ENCODE measurements at regions not wholly inside any gene's neighbourhood (a gene's known extent, or its start where the extent isn't known, plus 50 kb on each side); places are given as distances from the start of the nearest gene placed in this dataset.

DNA sequence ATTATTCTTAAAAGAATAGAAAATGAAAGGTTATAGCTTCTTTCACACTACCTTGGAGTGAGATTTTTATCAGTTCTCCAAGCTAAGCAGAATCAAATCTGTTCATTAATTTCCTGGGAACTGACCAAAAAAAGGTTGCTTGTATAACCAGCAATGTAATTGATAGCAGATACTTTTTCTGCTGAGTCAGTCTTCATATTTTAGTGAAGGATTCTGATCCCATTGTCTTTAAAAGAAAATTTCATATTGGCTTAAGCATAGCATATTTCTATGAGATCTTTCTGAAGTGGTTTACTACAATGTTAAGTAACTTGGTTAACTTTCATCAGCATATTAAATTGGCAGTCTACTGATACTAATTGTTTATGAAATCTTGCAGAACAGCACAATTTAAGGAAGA is 338.0 kb downstream of the TMX3 start:
- no peak for DNase-seq (ENCODE audit: low spot score)

DNA sequence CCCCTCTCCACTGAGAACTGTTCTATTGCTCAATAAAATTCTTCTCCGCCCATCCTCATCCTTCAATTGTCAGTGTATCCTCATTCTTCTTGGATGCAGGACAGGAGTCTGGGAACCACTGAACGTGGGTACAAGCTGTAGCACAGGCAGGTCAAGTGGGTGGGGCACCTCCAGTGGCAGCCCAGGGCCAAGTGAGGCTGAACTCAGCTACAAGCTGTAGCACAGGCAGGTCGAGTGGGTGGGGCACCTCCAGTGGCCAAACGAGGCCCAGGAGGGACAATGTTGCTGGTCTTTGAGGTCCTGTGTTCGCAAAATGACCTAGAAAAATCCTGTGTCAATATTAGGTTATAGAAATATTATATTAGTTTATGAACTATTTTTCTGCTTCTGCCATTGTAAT is 352.0 kb downstream of the TMX3 start:
- no peak for DNase-seq (ENCODE audit: low spot score)

GRCh38 chr18:68355637-68356036 is 359.3 kb downstream of the TMX3 start:
- DNase-seq (ENCODE audit: low spot score) = no peak

- no peak for DNase-seq (ENCODE audit: low spot score)
Observed at GRCh38 chr18:68354176-68354575, 360.7 kb downstream of the TMX3 start.

DNA sequence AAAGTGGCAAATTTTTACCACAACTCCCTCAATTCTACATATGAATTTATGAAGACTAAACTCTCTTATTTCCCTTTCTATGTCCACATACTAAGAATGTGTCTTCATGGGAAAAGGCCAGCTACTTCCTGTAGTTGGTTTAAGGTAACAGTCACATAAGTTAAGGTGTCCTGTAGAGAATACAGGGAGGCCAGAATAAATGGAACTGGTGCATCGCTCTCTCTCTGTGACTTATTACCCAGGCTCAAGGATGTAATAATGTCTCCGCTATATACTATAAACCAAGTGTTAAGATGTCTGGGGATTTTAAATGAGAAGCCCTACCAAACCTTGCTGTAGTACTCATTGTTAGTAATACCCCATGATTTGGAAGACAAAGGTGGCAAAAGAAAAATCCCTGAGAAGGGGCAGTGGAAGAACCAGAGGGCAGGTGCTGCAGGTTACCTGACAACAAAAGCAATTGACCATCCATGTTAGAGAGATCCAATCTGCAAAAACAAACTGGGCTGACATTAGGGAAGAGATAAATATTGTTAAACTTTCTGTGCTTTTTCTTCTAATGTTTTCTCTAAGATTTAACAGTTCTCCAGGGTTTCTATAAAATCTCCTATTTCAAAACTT is 372.8 kb downstream of the TMX3 start:
- DNase-seq (ENCODE audit: low spot score) = no peak

GRCh38 chr18:68340606-68341005 is 374.3 kb downstream of the TMX3 start:
- DNase-seq (ENCODE audit: low spot score) = no peak

DNA sequence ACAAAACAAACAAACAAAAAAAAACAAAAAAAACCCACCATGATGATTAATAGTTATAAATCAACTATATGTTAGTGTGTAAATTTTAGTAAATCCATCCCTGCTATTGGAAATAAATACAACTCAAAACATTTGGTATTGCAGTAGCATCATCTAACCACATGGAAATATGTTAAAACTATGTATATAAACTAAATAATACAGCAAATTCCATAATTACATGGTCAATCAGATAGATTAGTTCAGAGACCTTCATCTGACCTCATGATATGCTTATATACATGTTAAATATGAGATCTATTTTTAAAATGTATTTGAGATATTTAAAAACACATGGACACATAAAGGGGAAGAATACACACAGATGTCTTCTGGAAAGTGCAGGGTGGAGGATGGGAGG is 384.2 kb downstream of the TMX3 start:
- DNase-seq (ENCODE audit: low spot score) = no peak

- DNase-seq (ENCODE audit: low spot score) = no peak
Observed at GRCh38 chr18:68323921-68324320, 391.0 kb downstream of the TMX3 start.

GRCh38 chr18:68316636-68317035 is 398.3 kb downstream of the TMX3 start:
- no peak for DNase-seq (ENCODE audit: low spot score)

DNA sequence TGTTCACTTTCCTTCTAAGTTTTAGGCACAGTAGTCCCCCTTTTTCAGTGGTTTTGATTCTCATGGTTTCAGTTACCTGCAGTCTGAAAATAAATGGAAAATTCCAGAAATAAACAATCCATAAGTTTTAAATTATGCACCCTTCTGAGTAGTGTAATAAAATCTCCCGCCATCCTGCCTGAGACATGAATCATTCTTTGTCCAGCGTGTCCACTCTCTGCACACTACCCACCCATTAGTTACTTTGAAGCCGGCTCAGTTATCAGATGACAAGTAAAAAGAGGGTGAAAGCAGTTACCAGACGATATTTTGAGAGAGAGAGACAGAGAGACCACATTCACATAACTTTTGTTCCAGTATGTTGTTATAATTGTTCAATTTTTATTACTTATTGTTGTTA is 400.5 kb downstream of the TMX3 start:
- no peak for DNase-seq (ENCODE audit: low spot score)

GRCh38 chr18:68301441-68301840 is 413.5 kb downstream of the TMX3 start:
- DNase-seq (ENCODE audit: low spot score) = no peak

GRCh38 chr18:68299906-68300305 is 415.0 kb downstream of the TMX3 start:
- DNase-seq (ENCODE audit: low spot score) = no peak

GRCh38 chr18:68298330-68298729 is 416.6 kb downstream of the TMX3 start:
- no peak for DNase-seq (ENCODE audit: low spot score)

DNA sequence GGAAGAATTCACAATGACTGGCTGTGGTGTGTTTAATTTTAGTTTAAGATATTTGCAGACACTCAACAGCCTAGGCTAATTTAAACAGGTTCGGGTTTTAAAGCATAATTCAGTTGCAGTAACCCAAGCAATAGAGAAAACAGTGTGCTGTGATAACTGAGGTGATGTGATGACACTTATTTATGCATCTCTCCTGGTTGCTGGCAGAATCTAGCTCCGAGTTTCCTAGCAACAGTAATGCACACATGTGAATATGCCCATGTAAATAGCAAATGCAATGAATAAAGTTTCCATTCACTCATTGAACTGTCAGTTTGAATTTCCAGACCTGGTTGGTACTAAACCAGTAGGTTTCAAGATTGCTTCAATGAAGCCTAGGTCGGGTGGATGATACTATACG is 426.5 kb downstream of the TMX3 start:
- DNase-seq (ENCODE audit: low spot score) = no peak

DNA sequence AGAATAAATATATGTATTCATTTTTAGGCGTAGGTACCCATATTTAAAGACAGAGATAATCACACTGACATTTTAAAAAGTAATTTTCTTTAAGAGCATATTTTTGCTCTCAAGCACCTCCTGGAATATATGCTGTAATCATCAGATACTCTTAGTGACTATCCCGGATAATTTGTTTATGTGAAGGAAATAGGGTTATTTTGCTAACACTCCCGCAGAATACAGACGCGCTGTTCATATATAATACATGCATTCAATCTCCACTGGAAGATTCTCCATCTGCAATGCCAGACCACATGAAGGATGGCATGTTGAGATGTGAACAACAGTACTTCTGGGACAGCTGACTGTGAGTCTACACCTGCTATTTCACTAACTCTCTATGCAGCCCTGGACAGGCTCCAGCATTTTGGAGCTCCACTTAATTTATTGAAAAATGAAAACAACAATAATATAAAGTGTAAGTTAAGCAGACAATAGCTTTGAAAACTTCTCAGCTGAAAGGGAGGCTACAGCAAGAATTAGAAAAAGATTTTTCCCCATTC is 430.6 kb downstream of the TMX3 start:
- DNase-seq (ENCODE audit: low spot score) = no peak

- no peak for DNase-seq (ENCODE audit: low spot score)
Observed at GRCh38 chr18:68283834-68284233, 431.1 kb downstream of the TMX3 start.

- DNase-seq (ENCODE audit: low spot score) = no peak
Observed at GRCh38 chr18:68282232-68282631, 432.7 kb downstream of the TMX3 start.

DNA sequence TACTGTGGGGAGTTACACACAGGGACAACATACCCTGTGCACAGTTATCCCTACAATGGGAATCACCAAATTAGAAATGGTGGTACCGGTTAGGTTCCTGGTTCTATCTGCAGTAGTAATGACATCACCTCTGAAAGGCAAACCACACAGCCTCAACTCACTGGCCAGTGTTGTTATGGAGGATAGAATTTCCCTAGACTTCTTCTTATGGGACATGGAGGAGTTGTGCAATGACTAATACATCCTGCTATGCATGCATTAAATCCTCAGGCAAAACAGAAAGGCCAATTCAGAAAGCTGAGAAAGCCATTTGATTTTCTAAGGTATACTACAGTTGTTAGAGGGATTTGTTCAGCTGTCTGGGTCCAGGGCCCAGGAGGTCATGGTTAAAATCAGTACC is 439.3 kb downstream of the TMX3 start:
- no peak for DNase-seq (ENCODE audit: low spot score)

- no peak for DNase-seq (ENCODE audit: low spot score)
Observed at GRCh38 chr18:68270017-68270416, 444.9 kb downstream of the TMX3 start.

- DNase-seq (ENCODE audit: low spot score) = no peak
Observed at GRCh38 chr18:68267583-68267982, 447.3 kb downstream of the TMX3 start.

DNA sequence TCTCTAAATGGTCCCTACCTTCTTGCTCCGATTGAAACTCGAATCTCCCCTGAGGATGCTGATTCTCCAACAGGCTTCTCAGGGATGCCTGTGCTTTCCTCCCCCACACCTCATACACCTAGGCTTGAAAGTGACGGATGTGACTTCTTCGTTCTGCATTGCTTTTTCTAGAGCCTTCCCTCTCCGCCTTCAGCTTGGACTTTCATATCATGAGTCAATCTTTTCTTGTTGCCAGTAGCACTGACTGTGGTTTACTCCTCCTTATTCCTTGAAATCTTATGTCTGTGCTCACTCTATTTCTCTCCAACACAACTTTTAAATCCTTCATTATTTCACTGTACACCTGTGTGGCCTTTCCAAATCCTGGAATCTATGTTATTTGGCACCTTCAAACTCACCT is 451.4 kb downstream of the TMX3 start:
- no peak for DNase-seq (ENCODE audit: low spot score)

DNA sequence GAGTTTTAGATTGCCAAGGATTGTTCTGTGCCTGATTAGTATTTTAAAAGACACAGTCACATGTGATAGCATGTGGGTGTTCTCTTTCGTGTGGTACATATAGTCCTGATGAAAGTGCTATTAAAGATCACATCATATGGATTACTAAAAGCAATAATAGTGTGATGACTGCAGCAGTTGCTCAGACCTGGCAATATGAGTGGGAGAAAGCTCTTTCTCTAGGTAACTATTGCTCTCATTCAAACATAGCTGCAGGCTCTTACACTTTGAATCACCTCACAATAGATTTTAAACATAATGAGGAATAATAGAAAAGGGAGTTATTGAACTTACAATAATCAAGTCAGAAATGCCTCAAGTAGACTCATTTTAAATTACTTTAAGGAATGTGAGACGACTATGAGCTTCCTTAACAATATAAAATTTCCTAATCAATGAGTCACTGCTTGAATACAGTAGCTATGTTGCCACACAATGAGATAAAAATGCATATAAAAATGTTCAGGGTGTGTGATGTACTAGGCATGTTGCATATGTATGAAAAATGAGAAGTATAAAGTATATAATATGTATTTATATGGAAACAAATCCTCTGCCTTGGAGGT is 452.1 kb downstream of the TMX3 start:
- DNase-seq (ENCODE audit: low spot score) = no peak

DNA sequence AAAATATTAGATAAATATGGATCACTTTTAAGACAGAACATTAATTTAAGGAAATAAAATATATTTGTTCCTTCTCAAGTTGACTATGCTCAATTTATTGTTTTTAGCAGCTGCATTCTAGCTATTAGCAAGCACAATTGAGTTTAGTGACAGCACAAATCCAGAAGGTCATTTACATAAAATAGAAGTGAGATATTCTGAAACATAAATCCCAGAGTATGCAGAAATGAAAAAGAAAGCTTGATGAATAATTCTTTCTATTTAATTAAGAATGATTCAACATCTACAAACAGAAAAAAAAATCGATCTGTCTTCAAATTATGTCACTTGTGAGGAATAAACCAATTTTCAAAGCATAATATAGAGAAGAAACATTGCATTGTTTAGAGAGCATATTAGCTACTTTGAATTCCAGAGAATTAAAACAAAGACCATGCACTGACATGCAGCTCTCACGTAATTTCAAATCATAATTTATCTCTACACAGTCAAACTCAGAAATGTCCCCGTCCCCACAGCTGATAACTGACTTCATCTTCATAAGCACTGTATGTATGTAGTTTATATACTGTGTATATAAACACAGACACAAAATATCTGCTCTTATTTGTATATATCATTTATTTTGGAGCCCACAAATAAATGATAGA is 458.4 kb downstream of the TMX3 start:
- DNase-seq (ENCODE audit: low spot score) = no peak

Measured in mesenteric fat pad (tissue), 1 donor.